GM12865 (cell line): ENCODE measurements at regions not wholly inside any gene's neighbourhood (a gene's known extent, or its start where the extent isn't known, plus 50 kb on each side); places are given as distances from the start of the nearest gene placed in this dataset.

Source experiments
- DNase-seq: peaks from one replicate; pipeline ENCODE4 v3.0.0; 2010; ENCODE audit warnings: low read depth
- H3K4me3 ChIP-seq: 2 replicates; pipeline ENCODE4 v1.5.1; 2011; ENCODE audit warnings: mild to moderate bottlenecking, low read depth, low read length, control low read depth
- TF ChIP-seq, protein P1 (sequence below): IDR thresholded peaks from 2 replicates; pipeline ENCODE4 v1.5.1; 2011; ENCODE audit warnings: low read length, control low read depth, low read depth, inconsistent platforms; ENCODE audit not compliant: insufficient read depth; ENCODE audit errors: missing control alignments

DNA sequence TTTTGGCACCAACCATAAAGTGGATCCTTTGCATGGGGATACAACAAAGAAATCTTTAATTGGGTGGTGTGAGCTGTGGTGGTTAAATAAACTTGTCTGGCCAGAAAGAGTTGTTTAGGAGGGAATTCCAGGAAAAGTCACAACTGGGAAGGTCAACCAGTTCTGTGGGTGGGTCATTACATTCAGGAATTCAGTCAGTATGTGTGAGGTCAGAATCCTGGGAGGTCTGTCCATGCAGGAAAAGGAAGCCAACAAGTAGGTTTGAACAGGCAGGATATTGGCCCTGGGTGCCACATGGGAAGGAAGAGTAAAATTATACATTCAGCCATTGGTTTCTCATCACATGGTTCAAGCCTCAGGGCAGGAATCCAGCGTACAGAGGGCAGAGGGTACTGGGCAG, 162.3 kb upstream of the ADAMTS5 start:
- TF ChIP-seq, protein P1, sequence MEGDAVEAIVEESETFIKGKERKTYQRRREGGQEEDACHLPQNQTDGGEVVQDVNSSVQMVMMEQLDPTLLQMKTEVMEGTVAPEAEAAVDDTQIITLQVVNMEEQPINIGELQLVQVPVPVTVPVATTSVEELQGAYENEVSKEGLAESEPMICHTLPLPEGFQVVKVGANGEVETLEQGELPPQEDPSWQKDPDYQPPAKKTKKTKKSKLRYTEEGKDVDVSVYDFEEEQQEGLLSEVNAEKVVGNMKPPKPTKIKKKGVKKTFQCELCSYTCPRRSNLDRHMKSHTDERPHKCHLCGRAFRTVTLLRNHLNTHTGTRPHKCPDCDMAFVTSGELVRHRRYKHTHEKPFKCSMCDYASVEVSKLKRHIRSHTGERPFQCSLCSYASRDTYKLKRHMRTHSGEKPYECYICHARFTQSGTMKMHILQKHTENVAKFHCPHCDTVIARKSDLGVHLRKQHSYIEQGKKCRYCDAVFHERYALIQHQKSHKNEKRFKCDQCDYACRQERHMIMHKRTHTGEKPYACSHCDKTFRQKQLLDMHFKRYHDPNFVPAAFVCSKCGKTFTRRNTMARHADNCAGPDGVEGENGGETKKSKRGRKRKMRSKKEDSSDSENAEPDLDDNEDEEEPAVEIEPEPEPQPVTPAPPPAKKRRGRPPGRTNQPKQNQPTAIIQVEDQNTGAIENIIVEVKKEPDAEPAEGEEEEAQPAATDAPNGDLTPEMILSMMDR = no peak
- no peak overlapping the region for H3K4me3 ChIP-seq
- DNase-seq = no peak

DNA sequence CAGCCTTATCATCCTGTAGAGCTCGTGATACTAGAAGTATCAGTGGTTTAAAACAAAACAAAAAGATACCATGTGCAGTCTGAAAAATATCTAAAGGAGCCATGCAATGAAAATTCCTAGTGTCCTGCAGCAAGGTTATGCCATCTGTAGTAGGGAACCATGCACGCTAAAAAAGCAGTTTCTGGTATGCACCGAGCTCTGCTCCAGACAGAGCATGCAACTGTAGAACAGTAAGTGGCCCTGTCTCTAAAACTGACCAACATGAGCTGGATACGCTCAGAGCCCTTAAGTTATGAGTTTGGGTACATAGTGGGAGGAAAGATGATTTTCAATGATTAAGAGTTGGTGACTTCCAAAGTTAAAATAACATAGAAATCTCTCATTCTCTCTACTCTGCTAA, 159.3 kb upstream of the ADAMTS5 start:
- DNase-seq = no peak
- TF ChIP-seq, protein P1 = no peak
- H3K4me3 ChIP-seq = no peak overlapping the region

DNA sequence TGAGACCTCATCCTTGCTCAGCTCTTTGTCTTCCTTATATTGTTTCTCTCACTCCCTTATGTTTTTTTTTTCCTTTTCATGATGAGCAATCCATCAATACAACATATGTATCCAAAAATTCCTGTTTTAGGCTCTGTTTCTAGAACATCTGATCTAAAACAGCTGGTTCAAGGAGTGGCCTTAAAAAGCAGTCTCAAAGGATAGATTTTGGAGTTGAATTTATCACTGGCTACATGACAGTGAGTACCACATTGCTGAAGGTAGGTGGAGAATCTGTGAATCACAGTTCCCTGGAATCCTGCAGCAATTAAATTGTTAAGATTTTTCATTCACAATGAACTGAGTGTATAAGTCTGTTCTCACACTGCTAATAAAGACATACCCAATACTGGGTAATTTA, 155.8 kb upstream of the ADAMTS5 start:
- TF ChIP-seq, protein P1 = no peak
- DNase-seq = no peak
- H3K4me3 ChIP-seq = no peak overlapping the region

DNA sequence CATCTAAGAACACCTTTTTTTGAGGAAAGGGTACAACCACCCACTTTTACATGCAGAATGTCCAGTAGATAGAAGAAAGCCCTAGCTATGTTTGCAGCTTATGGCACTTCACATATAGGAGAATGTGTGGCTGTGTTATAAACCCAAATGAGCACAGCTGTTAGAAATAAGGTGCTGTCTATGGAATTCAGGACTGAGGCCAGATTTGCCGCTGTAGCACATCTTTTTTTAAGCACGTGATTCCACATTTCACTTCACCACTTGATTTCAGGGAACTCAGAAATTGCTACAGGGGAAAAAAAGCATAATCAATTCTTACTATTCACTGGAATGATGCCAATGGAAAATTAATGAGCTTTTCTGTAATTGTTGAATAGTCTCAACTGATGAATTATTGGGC, 147.2 kb upstream of the ADAMTS5 start:
- no peak for DNase-seq
- H3K4me3 ChIP-seq = no peak overlapping the region
- TF ChIP-seq, protein P1 = no peak

DNA sequence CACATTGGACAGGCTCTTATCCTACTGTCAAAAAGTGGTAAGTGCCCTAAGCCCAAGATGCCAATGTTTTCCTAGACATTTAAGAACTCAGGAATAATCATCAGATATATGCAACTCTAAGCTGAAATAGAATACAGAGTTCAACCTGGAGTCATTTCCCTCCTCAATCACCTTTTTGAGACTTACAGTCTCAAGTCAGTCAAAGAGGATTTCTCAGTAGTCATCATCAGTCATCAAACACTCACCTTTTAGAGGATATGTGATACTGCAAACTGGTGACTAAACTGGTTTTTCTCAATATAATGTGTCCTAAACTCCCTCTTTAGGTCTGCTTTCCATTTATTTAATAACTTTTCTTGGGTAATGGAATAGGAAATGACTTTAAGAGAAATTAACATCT, 145.3 kb upstream of the ADAMTS5 start:
- no peak for DNase-seq
- TF ChIP-seq, protein P1 = no peak
- H3K4me3 ChIP-seq = no peak overlapping the region

DNA sequence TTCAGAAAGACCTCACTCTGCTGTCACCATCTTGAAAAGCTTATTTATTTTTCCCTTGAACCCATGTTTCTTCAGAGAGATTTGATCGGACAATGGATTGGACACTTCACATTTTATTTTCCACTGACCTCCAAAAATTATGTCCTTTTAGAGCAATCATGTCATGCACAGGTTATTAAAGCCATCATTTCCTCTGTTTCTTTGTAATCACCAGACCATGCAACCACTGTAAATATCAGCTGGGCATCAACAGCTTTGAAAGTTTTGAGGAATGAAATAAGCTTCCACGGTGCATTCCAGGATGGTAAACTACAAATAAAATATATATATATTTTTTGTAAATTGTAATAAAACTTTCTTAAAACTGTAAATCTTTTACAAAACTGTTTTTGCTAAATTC, 144.1 kb upstream of the ADAMTS5 start:
- no peak overlapping the region for H3K4me3 ChIP-seq
- no peak for DNase-seq
- TF ChIP-seq, protein P1 = no peak

DNA sequence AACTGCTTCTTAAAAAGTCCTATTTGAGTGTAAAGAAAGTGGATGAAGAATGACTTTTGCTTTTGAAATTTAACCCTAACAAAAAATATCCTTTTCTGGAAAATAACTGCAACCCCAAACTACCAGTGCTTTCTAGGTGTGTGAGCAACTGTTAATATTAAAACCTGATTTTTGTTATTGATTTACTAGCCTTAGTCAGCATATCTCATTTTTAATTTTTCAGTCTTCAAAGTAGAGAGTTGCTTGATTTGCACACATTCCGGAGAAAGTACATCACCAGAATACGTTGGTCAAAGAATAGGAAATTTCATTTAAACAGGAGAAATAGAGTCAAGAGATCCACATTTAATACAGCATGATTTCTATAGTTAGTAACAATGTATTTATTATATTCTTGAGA, 141.8 kb upstream of the ADAMTS5 start:
- no peak for DNase-seq
- no peak overlapping the region for H3K4me3 ChIP-seq
- TF ChIP-seq, protein P1 = no peak
